Coronary artery (tissue), 2 donors: ENCODE measurements at regions not wholly inside any gene's neighbourhood (a gene's known extent, or its start where the extent isn't known, plus 50 kb on each side); places are given as distances from the start of the nearest gene placed in this dataset.

Source experiments
- DNase-seq: peaks from one replicate; pipeline ENCODE4 v3.0.0-alpha.2; 2017; ENCODE audit warnings: low spot score
- H3K27ac ChIP-seq, 2 donors: fragments of 200-600 bp; sonication (generic); one replicate each; pipeline ENCODE4 v1.5.1; 2016 to 2019
- H3K4me3 ChIP-seq: fragments of 200-600 bp; sonication (generic); 2 replicates; pipeline ENCODE4 v1.5.1; 2016; ENCODE audit warnings: mild to moderate bottlenecking, moderate library complexity
- TF ChIP-seq, protein P1 (sequence below): fragments of 200-600 bp; sonication (generic); IDR thresholded peaks from one replicate; pipeline ENCODE4 v1.5.1; 2019; ENCODE audit warnings: antibody characterized with exemption

GRCh38 chr12:85569261-85569660, 266.9 kb downstream of the RASSF9 start:
- no peak overlapping the region for H3K4me3 ChIP-seq
- no peak for DNase-seq
- TF ChIP-seq, protein P1, sequence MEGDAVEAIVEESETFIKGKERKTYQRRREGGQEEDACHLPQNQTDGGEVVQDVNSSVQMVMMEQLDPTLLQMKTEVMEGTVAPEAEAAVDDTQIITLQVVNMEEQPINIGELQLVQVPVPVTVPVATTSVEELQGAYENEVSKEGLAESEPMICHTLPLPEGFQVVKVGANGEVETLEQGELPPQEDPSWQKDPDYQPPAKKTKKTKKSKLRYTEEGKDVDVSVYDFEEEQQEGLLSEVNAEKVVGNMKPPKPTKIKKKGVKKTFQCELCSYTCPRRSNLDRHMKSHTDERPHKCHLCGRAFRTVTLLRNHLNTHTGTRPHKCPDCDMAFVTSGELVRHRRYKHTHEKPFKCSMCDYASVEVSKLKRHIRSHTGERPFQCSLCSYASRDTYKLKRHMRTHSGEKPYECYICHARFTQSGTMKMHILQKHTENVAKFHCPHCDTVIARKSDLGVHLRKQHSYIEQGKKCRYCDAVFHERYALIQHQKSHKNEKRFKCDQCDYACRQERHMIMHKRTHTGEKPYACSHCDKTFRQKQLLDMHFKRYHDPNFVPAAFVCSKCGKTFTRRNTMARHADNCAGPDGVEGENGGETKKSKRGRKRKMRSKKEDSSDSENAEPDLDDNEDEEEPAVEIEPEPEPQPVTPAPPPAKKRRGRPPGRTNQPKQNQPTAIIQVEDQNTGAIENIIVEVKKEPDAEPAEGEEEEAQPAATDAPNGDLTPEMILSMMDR: no peak
- no peak overlapping the region for H3K27ac ChIP-seq

GRCh38 chr12:85572956-85573355, 263.3 kb downstream of the RASSF9 start:
- no peak overlapping the region for H3K4me3 ChIP-seq
- DNase-seq: no peak
- TF ChIP-seq, protein P1: no peak
- no peak overlapping the region for H3K27ac ChIP-seq

DNA sequence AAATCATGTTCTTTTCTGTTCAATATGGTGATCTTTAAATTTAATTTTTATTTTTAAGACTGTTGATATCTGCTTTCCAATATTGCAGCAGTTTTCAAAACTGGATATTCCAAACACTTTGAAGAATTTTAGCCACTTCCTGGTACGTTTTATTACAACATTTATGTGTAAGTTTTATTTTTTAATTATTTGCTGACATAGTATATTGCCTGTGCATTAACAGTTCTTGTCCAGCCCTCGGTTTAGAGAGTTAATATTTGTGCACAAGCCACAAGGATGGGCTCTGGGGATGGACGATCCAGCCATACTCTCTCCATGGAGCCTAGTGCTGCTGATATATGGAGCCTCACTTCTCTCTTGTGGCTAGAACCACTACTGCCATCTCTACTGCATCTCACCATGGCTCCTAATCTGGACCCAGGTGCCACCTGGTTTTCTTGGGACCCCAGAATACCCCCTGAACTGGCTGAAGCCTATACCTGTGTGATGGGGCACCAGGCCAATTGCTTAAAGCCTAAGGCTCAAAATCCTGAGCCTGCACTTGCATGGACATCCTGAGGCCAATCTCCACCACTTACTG, 262.5 kb downstream of the RASSF9 start:
- DNase-seq: no peak
- TF ChIP-seq, protein P1: no peak
- Histone ChIP-seq H3K27ac (no peak overlapping the region), H3K4me3 (no peak overlapping the region)

DNA sequence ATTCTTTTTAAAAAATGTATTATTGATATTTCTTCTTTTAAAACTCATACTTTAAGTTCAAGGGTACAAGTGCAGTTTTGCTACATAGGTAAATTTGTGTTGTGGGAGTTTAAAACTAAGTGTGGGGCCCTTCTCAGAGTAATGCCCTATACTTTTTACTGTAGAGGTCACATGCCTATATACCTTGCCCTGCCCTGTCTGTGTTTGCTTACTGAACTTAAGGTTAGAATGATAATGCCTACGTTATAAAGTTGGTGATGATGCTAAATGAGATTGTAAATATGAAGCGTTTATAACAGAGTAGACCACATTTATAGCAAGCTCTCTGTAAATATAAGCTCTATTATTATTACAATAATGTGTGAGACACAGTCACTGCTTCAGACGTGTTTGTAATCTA, 261.9 kb downstream of the RASSF9 start:
- TF ChIP-seq, protein P1: no peak
- no peak for DNase-seq
- Histone ChIP-seq H3K4me3 (no peak overlapping the region), H3K27ac (no peak overlapping the region)

- TF ChIP-seq, protein P1: peak; percentile 42
- Histone ChIP-seq H3K4me3 (no peak overlapping the region), H3K27ac (no peak overlapping the region)
- no peak for DNase-seq
Measured at GRCh38 chr12:85575120-85576096, 260.8 kb downstream of the RASSF9 start.

DNA sequence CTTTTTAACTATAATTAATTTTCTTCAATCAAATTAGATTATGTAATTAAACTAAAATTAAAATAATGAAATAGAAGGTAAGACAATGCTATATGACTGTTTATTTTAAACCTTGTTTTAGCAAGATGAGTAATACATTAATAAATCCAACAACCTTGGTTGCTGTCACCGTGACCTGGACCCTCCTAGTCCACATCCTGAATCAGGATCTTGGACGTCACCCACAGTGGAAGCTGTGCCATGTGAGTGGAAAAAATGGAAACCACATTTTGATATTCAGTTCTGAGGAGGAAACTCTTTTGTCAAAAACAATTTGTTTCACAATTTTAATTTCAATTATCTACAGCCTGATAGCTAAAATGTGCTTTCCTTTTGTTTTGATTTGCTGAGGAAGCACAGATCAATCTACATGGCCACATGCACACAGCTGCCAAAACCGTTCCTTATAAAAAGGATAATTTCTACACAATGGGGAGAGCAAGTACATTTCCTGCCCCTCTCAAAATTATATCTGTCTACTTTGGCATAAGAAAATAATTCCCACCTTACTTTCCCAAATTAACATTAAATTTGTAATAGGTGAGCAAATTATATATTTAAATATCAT, 255.5 kb downstream of the RASSF9 start:
- no peak overlapping the region for H3K27ac ChIP-seq
- no peak for DNase-seq
- TF ChIP-seq, protein P1: no peak
- no peak overlapping the region for H3K4me3 ChIP-seq
